ENCODE measurements at regions not wholly inside any gene's neighbourhood (a gene's known extent, or its start where the extent isn't known, plus 50 kb on each side); places are given as distances from the start of the nearest gene placed in this dataset.

- Histone ChIP-seq H2AFZ (ENCODE audit: low read length) (no peak overlapping the region), H3K4me1 (ENCODE audit: insufficient read depth, low read length) (peaks cover 15% of the 10 kb centered on the region), H3F3A (ENCODE audit: low read length, unreplicated experiment) (no peaks in the 10 kb centered on the region), H3K4me2 (ENCODE audit: low read length) (no peak overlapping the region), H3K9me3 (ENCODE audit: low read length) (no peaks in the 10 kb centered on the region), H3K4me3 (ENCODE audit: low read length) (no peak overlapping the region), H3K9me2 (replicated peaks; ENCODE audit: low read length) (no peaks in the 10 kb centered on the region), H3K36me3 (ENCODE audit: low read depth, low read length) (no peaks in the 10 kb centered on the region), H3K27me3 (ENCODE audit: low read length) (no peaks in the 10 kb centered on the region), H4K20me1 (ENCODE audit: low read length) (no peaks in the 10 kb centered on the region), H3K79me2 (ENCODE audit: low read length) (no peaks in the 10 kb centered on the region), H3K9ac (ENCODE audit: low read length) (no peak overlapping the region), H3K27ac (ENCODE audit: low read length) (no peak overlapping the region)
- intact Hi-C loops (cut with micrococcal nuclease): no loop called here
- DNase-seq: no peak
- ChIA-PET POLR2A (ENCODE audit: unreplicated experiment) (no interaction called here), CTCF (no interaction called here)
- TF ChIP-seq, protein P1, sequence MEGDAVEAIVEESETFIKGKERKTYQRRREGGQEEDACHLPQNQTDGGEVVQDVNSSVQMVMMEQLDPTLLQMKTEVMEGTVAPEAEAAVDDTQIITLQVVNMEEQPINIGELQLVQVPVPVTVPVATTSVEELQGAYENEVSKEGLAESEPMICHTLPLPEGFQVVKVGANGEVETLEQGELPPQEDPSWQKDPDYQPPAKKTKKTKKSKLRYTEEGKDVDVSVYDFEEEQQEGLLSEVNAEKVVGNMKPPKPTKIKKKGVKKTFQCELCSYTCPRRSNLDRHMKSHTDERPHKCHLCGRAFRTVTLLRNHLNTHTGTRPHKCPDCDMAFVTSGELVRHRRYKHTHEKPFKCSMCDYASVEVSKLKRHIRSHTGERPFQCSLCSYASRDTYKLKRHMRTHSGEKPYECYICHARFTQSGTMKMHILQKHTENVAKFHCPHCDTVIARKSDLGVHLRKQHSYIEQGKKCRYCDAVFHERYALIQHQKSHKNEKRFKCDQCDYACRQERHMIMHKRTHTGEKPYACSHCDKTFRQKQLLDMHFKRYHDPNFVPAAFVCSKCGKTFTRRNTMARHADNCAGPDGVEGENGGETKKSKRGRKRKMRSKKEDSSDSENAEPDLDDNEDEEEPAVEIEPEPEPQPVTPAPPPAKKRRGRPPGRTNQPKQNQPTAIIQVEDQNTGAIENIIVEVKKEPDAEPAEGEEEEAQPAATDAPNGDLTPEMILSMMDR (conservative IDR thresholded peaks at IDR 0.05; ENCODE audit: low read depth, low read length): no peak
- TF ChIP-seq EZH2phosphoT487 (IDR thresholded peaks at IDR 0.05; ENCODE audit: borderline replicate concordance, low read length): no peak
- no peak for TF ChIP-seq EZH2 (IDR thresholded peaks at IDR 0.05; ENCODE audit: low read length, unreplicated experiment)
- ATAC-seq: no peak
- no TSS peak for BruUV-seq (replicated peaks)
Measured at GRCh38 chr14:22428700-22429291, 160.2 kb downstream of the DAD1 start.

DNA sequence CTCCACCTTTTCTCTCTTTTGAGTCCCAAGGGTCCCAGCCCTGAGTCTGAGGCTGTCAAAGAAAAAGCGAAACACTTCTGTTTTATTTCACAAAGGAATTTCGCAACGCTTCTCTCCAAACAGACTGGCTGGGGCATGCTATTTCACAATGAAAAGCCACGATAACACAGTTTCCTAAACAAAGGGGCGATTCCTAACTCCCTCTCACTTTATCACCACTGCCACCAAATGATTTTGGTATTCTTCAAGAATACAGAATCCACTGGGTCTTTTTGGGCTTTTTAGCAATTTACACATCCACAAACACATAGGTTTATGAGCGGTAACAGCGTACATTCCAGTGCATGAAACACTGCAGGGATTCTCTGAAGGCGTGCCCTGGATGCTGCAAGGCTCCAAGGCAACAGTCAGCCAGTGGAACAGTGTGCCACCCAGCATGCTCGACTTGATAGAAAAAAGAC is 161.2 kb downstream of the DAD1 start:
- no peak for ATAC-seq
- Histone ChIP-seq H3K36me3 (ENCODE audit: low read depth, low read length) (no peaks in the 10 kb centered on the region), H3K4me1 (ENCODE audit: insufficient read depth, low read length) (peaks cover 8% of the 10 kb centered on the region), H3K27ac (ENCODE audit: low read length) (no peak overlapping the region), H3F3A (ENCODE audit: low read length, unreplicated experiment) (no peaks in the 10 kb centered on the region), H3K4me3 (ENCODE audit: low read length) (no peak overlapping the region), H3K79me2 (ENCODE audit: low read length) (no peaks in the 10 kb centered on the region), H3K27me3 (ENCODE audit: low read length) (no peaks in the 10 kb centered on the region), H4K20me1 (ENCODE audit: low read length) (no peaks in the 10 kb centered on the region), H3K4me2 (ENCODE audit: low read length) (no peak overlapping the region), H3K9me2 (replicated peaks; ENCODE audit: low read length) (no peaks in the 10 kb centered on the region), H2AFZ (ENCODE audit: low read length) (no peak overlapping the region), H3K9me3 (ENCODE audit: low read length) (no peaks in the 10 kb centered on the region), H3K9ac (ENCODE audit: low read length) (no peak overlapping the region)
- no peak for DNase-seq
- no TSS peak for BruUV-seq (replicated peaks)
- ChIA-PET POLR2A (ENCODE audit: unreplicated experiment) (no interaction called here), CTCF (interaction anchor here (0.5 kb wide), 1 partner anchor 206 kb away, joined by 19 read pairs; no protein-coding TSS in a partner anchor)
- TF ChIP-seq EZH2phosphoT487 (IDR thresholded peaks at IDR 0.05; ENCODE audit: borderline replicate concordance, low read length) (no peak), EZH2 (IDR thresholded peaks at IDR 0.05; ENCODE audit: low read length, unreplicated experiment) (no peak)
- TF ChIP-seq, protein P1 (conservative IDR thresholded peaks at IDR 0.05; ENCODE audit: low read depth, low read length): no peak
- intact Hi-C loops (cut with micrococcal nuclease): no loop called here

- DNase-seq (no peak), ATAC-seq (no peak)
- no TSS peak for BruUV-seq (replicated peaks)
- H2AFZ ChIP-seq (ENCODE audit: low read length): no peak overlapping the region
- ChIA-PET CTCF (no interaction called here), POLR2A (ENCODE audit: unreplicated experiment) (no interaction called here)
- no peaks in the 10 kb centered on the region for H3K9me3 ChIP-seq (ENCODE audit: low read length)
- no peaks in the 10 kb centered on the region for H3F3A ChIP-seq (ENCODE audit: low read length, unreplicated experiment)
- no peak overlapping the region for H3K27ac ChIP-seq (ENCODE audit: low read length)
- H3K27me3 ChIP-seq (ENCODE audit: low read length): no peaks in the 10 kb centered on the region
- no peaks in the 10 kb centered on the region for H3K9me2 ChIP-seq (replicated peaks; ENCODE audit: low read length)
- H3K4me3 ChIP-seq (ENCODE audit: low read length): no peak overlapping the region
- no peaks in the 10 kb centered on the region for H3K79me2 ChIP-seq (ENCODE audit: low read length)
- H3K9ac ChIP-seq (ENCODE audit: low read length): no peak overlapping the region
- H3K4me1 ChIP-seq (ENCODE audit: insufficient read depth, low read length): no peaks in the 10 kb centered on the region
- intact Hi-C loops (cut with micrococcal nuclease): no loop called here
- H4K20me1 ChIP-seq (ENCODE audit: low read length): no peaks in the 10 kb centered on the region
- H3K4me2 ChIP-seq (ENCODE audit: low read length): no peak overlapping the region
- H3K36me3 ChIP-seq (ENCODE audit: low read depth, low read length): no peaks in the 10 kb centered on the region
- TF ChIP-seq EZH2phosphoT487 (IDR thresholded peaks at IDR 0.05; ENCODE audit: borderline replicate concordance, low read length) (no peak), EZH2 (IDR thresholded peaks at IDR 0.05; ENCODE audit: low read length, unreplicated experiment) (no peak)
Measured at GRCh38 chr14:22426711-22427110, 162.3 kb downstream of the DAD1 start.
